OCI-LY1 (cell line): ENCODE measurements at regions not wholly inside any gene's neighbourhood (a gene's known extent, or its start where the extent isn't known, plus 50 kb on each side); places are given as distances from the start of the nearest gene placed in this dataset.

Experiments used
- EZH2 ChIP-seq: fragments of 200-600 bp; sonication (generic), shearing (Covaris generic); IDR thresholded peaks from 2 replicates; pipeline ENCODE4 v1.8.0; 2017; ENCODE audit warnings: borderline replicate concordance, mixed run types, mild to moderate bottlenecking, antibody characterized with exemption, low read length, moderate library complexity, mixed read lengths
- TF ChIP-seq, protein P1 (sequence below): fragments of 200-600 bp; sonication (generic), shearing (Covaris generic); IDR thresholded peaks from 2 replicates; pipeline ENCODE4 v1.5.1; 2017; ENCODE audit warnings: mild to moderate bottlenecking, antibody characterized with exemption, low read length, moderate library complexity, mixed read lengths

DNA sequence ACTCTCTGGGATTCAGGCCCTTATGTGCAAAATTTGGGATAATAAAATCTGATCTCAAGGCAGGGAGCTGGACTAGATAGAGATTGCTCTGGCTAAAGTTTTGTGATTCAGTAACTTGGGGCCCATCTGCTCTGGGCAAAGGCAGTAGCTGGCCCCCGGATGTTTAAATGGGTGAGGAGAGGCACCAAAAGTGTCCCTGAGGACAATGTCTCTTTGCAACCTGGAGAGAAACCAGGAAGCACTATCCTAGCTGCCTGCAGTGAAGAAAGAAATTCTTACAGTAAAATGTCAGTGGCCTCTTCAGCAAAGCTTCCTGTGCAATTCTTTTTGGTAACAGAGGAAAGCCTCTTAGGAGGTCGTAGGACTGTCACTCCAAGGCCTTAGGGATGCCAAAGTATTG is 54.6 kb upstream of the BARX2 start:
- TF ChIP-seq, protein P1, sequence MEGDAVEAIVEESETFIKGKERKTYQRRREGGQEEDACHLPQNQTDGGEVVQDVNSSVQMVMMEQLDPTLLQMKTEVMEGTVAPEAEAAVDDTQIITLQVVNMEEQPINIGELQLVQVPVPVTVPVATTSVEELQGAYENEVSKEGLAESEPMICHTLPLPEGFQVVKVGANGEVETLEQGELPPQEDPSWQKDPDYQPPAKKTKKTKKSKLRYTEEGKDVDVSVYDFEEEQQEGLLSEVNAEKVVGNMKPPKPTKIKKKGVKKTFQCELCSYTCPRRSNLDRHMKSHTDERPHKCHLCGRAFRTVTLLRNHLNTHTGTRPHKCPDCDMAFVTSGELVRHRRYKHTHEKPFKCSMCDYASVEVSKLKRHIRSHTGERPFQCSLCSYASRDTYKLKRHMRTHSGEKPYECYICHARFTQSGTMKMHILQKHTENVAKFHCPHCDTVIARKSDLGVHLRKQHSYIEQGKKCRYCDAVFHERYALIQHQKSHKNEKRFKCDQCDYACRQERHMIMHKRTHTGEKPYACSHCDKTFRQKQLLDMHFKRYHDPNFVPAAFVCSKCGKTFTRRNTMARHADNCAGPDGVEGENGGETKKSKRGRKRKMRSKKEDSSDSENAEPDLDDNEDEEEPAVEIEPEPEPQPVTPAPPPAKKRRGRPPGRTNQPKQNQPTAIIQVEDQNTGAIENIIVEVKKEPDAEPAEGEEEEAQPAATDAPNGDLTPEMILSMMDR: no peak
- no peak for TF ChIP-seq EZH2
